ENCODE measurements at regions not wholly inside any gene's neighbourhood (a gene's known extent, or its start where the extent isn't known, plus 50 kb on each side); places are given as distances from the start of the nearest gene placed in this dataset.

- ChIA-PET POLR2A (no interaction called here), CTCF (ENCODE audit: low intra/inter-chr PET ratio) (no interaction called here)
- no peak overlapping the region for H3K9ac ChIP-seq (ENCODE audit: insufficient read depth in 1 of 2, low read depth in 2 of 2, low read length in 2 of 2)
- peaks cover 2% of the 10 kb centered on the region; the same call in 1 of the 3 replicates for H3K36me3 ChIP-seq (ENCODE audit: control insufficient read depth, insufficient read depth, low read length)
- H3K79me2 ChIP-seq (ENCODE audit: control insufficient read depth, insufficient read depth, low read length), result peaks cover 89% of the 10 kb centered on the region
- FAIRE-seq (no peak), ATAC-seq (peak; percentile 54), DNase-seq (ENCODE audit: extremely low read depth in 1 of 4, low spot score in 3 of 4) (no peak)
- H3K27me3 ChIP-seq (ENCODE audit: control insufficient read depth in 2 of 2, insufficient read depth in 2 of 2, low read length in 2 of 2), result no peaks in the 10 kb centered on the region
- H2AFZ ChIP-seq (ENCODE audit: low read depth, low read length), result no peak overlapping the region
- no peaks in the 10 kb centered on the region for H3K4me1 ChIP-seq (replicated peaks in 1 of 2; ENCODE audit: control insufficient read depth in 2 of 2, insufficient read depth in 2 of 2, low read length in 2 of 2)
- no TSS peak for BruUV-seq (replicated peaks)
- no peaks in the 10 kb centered on the region; the same call in 1 of the 2 replicates for H3K9me3 ChIP-seq (replicated peaks; ENCODE audit: control insufficient read depth, insufficient read depth, low read depth, low read length)
- H3K4me2 ChIP-seq (ENCODE audit: insufficient read depth, low read length), result no peak overlapping the region
- WGBS (ENCODE audit: insufficient coverage, low coverage, missing lambda C conversion rate), result 63% methylated on average over 8 of the region's 8 CpGs
- TF ChIP-seq CBFA2T2 (conservative IDR thresholded peaks at IDR 0.05), result no peak
- 0 out of 4 replicates have a peak, but pooled peaks of 1 of the 2 experiments have one; percentile 44 for TF ChIP-seq ETV6 (IDR thresholded peaks at IDR 0.05; ENCODE audit: borderline replicate concordance in 1 of 2, low read depth in 2 of 2, low read length in 1 of 2)
- no peak for TF ChIP-seq ETV6 (CRISPR knock-in tag; IDR thresholded peaks at IDR 0.05; ENCODE audit: borderline replicate concordance)
- no peak for TF ChIP-seq BCL6 (CRISPR knock-in tag; IDR thresholded peaks at IDR 0.05)
- no peak for TF ChIP-seq DMBX1 (CRISPR knock-in tag; IDR thresholded peaks at IDR 0.05; ENCODE audit: borderline replicate concordance)
- no peak for TF ChIP-seq RHOXF2B (CRISPR knock-in tag; conservative IDR thresholded peaks at IDR 0.05)
- peaks cover 11% of the 10 kb centered on the region for H4K20me1 ChIP-seq (replicated peaks; ENCODE audit: control insufficient read depth, insufficient read depth, low read length)
- H3K9me1 ChIP-seq (ENCODE audit: control insufficient read depth, insufficient read depth, low read length), result no peaks in the 10 kb centered on the region
- no peak overlapping the region for H3K4me3 ChIP-seq
- intact Hi-C loops (cut with micrococcal nuclease) (no loop called here), in situ Hi-C loops (cut with MboI) (no loop called here)
- H3K27ac ChIP-seq (ENCODE audit: extremely low read depth, low read depth, low read length), result no peak overlapping the region
These were observed 298.9 kb upstream of the CNTNAP2 start for GRCh38 chr7:145817687-145818086.

- Histone ChIP-seq H3K27ac (ENCODE audit: extremely low read depth, low read depth, low read length) (no peak overlapping the region), H3K9ac (ENCODE audit: insufficient read depth in 1 of 2, low read depth in 2 of 2, low read length in 2 of 2) (no peak overlapping the region), H3K4me1 (replicated peaks in 1 of 2; ENCODE audit: control insufficient read depth in 2 of 2, insufficient read depth in 2 of 2, low read length in 2 of 2) (no peaks in the 10 kb centered on the region; a peak in 2 of 5 replicates), H4K20me1 (replicated peaks; ENCODE audit: control insufficient read depth, insufficient read depth, low read length) (peaks cover 13% of the 10 kb centered on the region; the same call in 1 of the 2 replicates), H3K9me3 (replicated peaks; ENCODE audit: control insufficient read depth, insufficient read depth, low read depth, low read length) (no peaks in the 10 kb centered on the region), H3K36me3 (ENCODE audit: control insufficient read depth, insufficient read depth, low read length) (peaks cover 2% of the 10 kb centered on the region; the same call in 1 of the 3 replicates), H3K27me3 (ENCODE audit: control insufficient read depth in 2 of 2, insufficient read depth in 2 of 2, low read length in 2 of 2) (no peaks in the 10 kb centered on the region), H3K4me2 (ENCODE audit: insufficient read depth, low read length) (no peak overlapping the region), H3K79me2 (ENCODE audit: control insufficient read depth, insufficient read depth, low read length) (peaks cover 99% of the 10 kb centered on the region), H2AFZ (ENCODE audit: low read depth, low read length) (no peak overlapping the region), H3K4me3 (no peak overlapping the region), H3K9me1 (ENCODE audit: control insufficient read depth, insufficient read depth, low read length) (no peaks in the 10 kb centered on the region)
- intact Hi-C loops (cut with micrococcal nuclease), result no loop called here
- in situ Hi-C loops (cut with MboI), result no loop called here
- ChIA-PET POLR2A (interaction anchor here (1.5 to 1.6 kb wide), 3 partner anchors 10 to 16 kb away, joined by 3 to 7 read pairs (median 4); no protein-coding TSS in a partner anchor), CTCF (ENCODE audit: low intra/inter-chr PET ratio) (no interaction called here)
- peak; percentile 51 for TF ChIP-seq NFE2 (IDR thresholded peaks at IDR 0.05; ENCODE audit: low read depth)
- TF ChIP-seq ZNF785 (CRISPR knock-in tag; IDR thresholded peaks at IDR 0.05), result no peak
- peak; percentile 27; the same call in 1 of the 2 replicates for TF ChIP-seq MAFG (tag; conservative IDR thresholded peaks at IDR 0.05)
- no TSS peak for BruUV-seq (replicated peaks)
- no peak for DNase-seq (ENCODE audit: extremely low read depth in 1 of 4, low spot score in 3 of 4)
- ATAC-seq, result peak; percentile 63
- FAIRE-seq, result no peak
These were observed 304.4 kb upstream of the CNTNAP2 start for GRCh38 chr7:145812218-145812617.

All from K562 (cell line).